ENCODE measurements at regions not wholly inside any gene's neighbourhood (a gene's known extent, or its start where the extent isn't known, plus 50 kb on each side); places are given as distances from the start of the nearest gene placed in this dataset.

DNA sequence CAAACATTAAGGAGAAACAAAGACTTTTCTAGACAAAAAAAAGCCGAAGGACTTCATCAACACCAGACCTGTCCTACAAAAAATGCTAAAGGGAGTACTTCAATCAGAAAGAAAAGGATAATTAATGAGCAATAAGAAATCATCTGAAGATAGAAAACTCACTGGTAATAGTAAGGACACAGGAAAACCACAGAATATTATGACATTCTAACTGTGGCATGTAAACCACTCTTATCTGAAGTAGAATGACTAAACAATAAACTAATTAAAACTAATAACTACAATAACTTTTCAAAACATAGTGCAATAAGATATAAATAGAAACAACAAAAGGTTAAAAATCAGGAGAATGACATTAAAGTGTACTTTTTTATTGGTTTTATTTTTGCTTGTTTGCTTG lies 584.5 kb upstream of the CCDC54 start:
- no peak overlapping the region for H3K27ac ChIP-seq (ENCODE audit: insufficient read depth, low read length, poor library complexity, severe bottlenecking)
- Mint-ChIP-seq H3K4me3 (no peak overlapping the region), H3K9me3 (peaks cover 0 to 4% (median 0%) of the 10 kb centered on the region in 7 donors), H3K4me1 (peaks cover 0 to 2% (median 0%) of the 10 kb centered on the region in 4 donors), H3K27ac (no peak overlapping the region), H3K27me3 (no peaks in the 10 kb centered on the region), H3K36me3 (no peaks in the 10 kb centered on the region)
- no peaks in the 10 kb centered on the region for H3K27me3 ChIP-seq (ENCODE audit: control insufficient read depth, insufficient read depth, low read length)
- H3K9me3 ChIP-seq (ENCODE audit: control insufficient read depth in 2 of 2, low read length in 2 of 2), result peaks cover 0 to 2% of the 10 kb centered on the region in 2 experiments
- ATAC-seq (ENCODE audit: low read depth in 2 of 2) (no peak), DNase-seq (no peak)
- no peaks in the 10 kb centered on the region for H3K36me3 ChIP-seq (ENCODE audit: control insufficient read depth, insufficient read depth, low read length)
- no peak overlapping the region for H3K4me3 ChIP-seq (ENCODE audit: low read depth, low read length)
- no peaks in the 10 kb centered on the region for H3K4me1 ChIP-seq (ENCODE audit: control insufficient read depth, insufficient read depth, low read length, poor library complexity, severe bottlenecking)

GRCh38 chr3:106794442-106794841 lies 582.8 kb upstream of the CCDC54 start:
- Histone ChIP-seq H3K27ac (ENCODE audit: insufficient read depth, low read length, poor library complexity, severe bottlenecking) (no peak overlapping the region), H3K9me3 (ENCODE audit: control insufficient read depth in 2 of 2, low read length in 2 of 2) (peaks cover 0 to 2% of the 10 kb centered on the region in 2 experiments), H3K36me3 (ENCODE audit: control insufficient read depth, insufficient read depth, low read length) (no peaks in the 10 kb centered on the region), H3K4me3 (ENCODE audit: low read depth, low read length) (no peak overlapping the region), H3K27me3 (ENCODE audit: control insufficient read depth, insufficient read depth, low read length) (no peaks in the 10 kb centered on the region), H3K4me1 (ENCODE audit: control insufficient read depth, insufficient read depth, low read length, poor library complexity, severe bottlenecking) (no peaks in the 10 kb centered on the region)
- no peaks in the 10 kb centered on the region for H3K27me3 Mint-ChIP-seq
- no peak for ATAC-seq (ENCODE audit: low read depth in 2 of 2)
- peaks cover 0 to 2% (median 0%) of the 10 kb centered on the region in 4 donors for H3K4me1 Mint-ChIP-seq
- peaks cover 0 to 4% (median 1%) of the 10 kb centered on the region in 7 donors for H3K9me3 Mint-ChIP-seq
- DNase-seq, result no peak
- no peak overlapping the region for H3K27ac Mint-ChIP-seq
- H3K36me3 Mint-ChIP-seq, result no peaks in the 10 kb centered on the region
- H3K4me3 Mint-ChIP-seq, result no peak overlapping the region

DNA sequence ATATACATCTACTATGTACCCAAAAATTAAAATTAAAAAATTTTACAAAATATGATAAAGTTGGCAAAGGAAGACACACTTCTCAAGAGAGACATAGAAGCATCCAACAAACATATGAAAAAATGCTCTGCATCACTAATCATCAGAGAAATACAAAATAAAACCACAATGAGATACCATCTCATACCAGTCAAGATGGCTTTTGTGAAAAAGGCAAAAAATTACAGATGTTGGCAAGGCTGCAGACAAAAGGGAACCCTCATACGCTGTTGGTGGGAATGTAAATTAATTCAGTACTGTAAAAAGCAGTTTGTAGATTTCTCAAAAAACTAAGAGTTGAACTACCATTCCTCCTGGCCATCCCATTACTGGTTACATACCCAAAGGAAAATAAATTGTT lies 581.7 kb upstream of the CCDC54 start:
- no peak overlapping the region for H3K27ac Mint-ChIP-seq
- H3K9me3 ChIP-seq (ENCODE audit: control insufficient read depth in 2 of 2, low read length in 2 of 2), result peaks cover 0 to 2% of the 10 kb centered on the region in 2 experiments
- no peak for DNase-seq

GRCh38 chr3:106797461-106797860 lies 579.8 kb upstream of the CCDC54 start:
- Histone ChIP-seq H3K36me3 (ENCODE audit: control insufficient read depth, insufficient read depth, low read length) (no peaks in the 10 kb centered on the region), H3K4me1 (ENCODE audit: control insufficient read depth, insufficient read depth, low read length, poor library complexity, severe bottlenecking) (no peaks in the 10 kb centered on the region), H3K27ac (ENCODE audit: insufficient read depth, low read length, poor library complexity, severe bottlenecking) (no peak overlapping the region), H3K27me3 (ENCODE audit: control insufficient read depth, insufficient read depth, low read length) (no peaks in the 10 kb centered on the region), H3K4me3 (ENCODE audit: low read depth, low read length) (no peak overlapping the region), H3K9me3 (ENCODE audit: control insufficient read depth in 2 of 2, low read length in 2 of 2) (no peaks in the 10 kb centered on the region)
- no peak overlapping the region for H3K27ac Mint-ChIP-seq
- no peaks in the 10 kb centered on the region for H3K36me3 Mint-ChIP-seq
- ATAC-seq (ENCODE audit: low read depth in 2 of 2) (no peak), DNase-seq (no peak)
- H3K9me3 Mint-ChIP-seq, result peaks cover 0 to 4% (median 0%) of the 10 kb centered on the region in 7 donors
- H3K4me1 Mint-ChIP-seq, result no peaks in the 10 kb centered on the region
- H3K4me3 Mint-ChIP-seq, result no peak overlapping the region
- H3K27me3 Mint-ChIP-seq, result no peaks in the 10 kb centered on the region

More for the DNA sequence above, 581.7 kb upstream of the CCDC54 start:
- no peak for ATAC-seq (ENCODE audit: low read depth in 2 of 2)
- H3K4me3 ChIP-seq (ENCODE audit: low read depth, low read length), result no peak overlapping the region
- H3K36me3 ChIP-seq (ENCODE audit: control insufficient read depth, insufficient read depth, low read length), result no peaks in the 10 kb centered on the region
- peaks cover 0 to 2% (median 0%) of the 10 kb centered on the region in 4 donors for H3K4me1 Mint-ChIP-seq
- no peaks in the 10 kb centered on the region for H3K27me3 Mint-ChIP-seq
- H3K27me3 ChIP-seq (ENCODE audit: control insufficient read depth, insufficient read depth, low read length), result no peaks in the 10 kb centered on the region
- no peak overlapping the region for H3K4me3 Mint-ChIP-seq
- no peaks in the 10 kb centered on the region for H3K4me1 ChIP-seq (ENCODE audit: control insufficient read depth, insufficient read depth, low read length, poor library complexity, severe bottlenecking)
- H3K36me3 Mint-ChIP-seq, result no peaks in the 10 kb centered on the region
- no peak overlapping the region for H3K27ac ChIP-seq (ENCODE audit: insufficient read depth, low read length, poor library complexity, severe bottlenecking)
- peaks cover 0 to 4% (median 1%) of the 10 kb centered on the region in 7 donors for H3K9me3 Mint-ChIP-seq

DNA sequence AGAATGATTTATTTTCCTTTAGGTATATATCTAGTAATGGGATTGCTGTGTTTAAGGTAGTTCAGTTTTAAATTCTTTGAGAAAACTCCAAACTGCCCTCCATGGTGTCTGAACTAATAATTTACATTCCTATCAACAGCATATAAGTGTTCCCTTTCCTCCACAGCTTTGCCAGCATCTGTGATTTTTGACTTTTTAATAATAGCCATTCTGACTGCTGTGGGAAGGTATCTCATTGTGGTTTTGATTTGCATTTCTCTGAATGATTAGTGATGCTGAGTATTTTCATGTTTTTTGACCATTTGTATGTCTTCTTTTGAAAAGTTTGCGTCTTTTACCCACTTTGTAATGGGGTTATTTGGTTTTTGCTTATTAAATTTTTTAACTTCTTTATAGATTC lies 571.6 kb upstream of the CCDC54 start:
- H3K4me3 Mint-ChIP-seq, result no peak overlapping the region
- no peak for DNase-seq
- H3K4me1 ChIP-seq (ENCODE audit: control insufficient read depth, insufficient read depth, low read length, poor library complexity, severe bottlenecking), result no peaks in the 10 kb centered on the region
- ATAC-seq (ENCODE audit: low read depth in 2 of 2), result no peak
- H3K27me3 ChIP-seq (ENCODE audit: control insufficient read depth, insufficient read depth, low read length), result no peaks in the 10 kb centered on the region
- H3K9me3 ChIP-seq (ENCODE audit: control insufficient read depth in 2 of 2, low read length in 2 of 2), result no peaks in the 10 kb centered on the region
- H3K4me3 ChIP-seq (ENCODE audit: low read depth, low read length), result no peak overlapping the region
- H3K27ac Mint-ChIP-seq, result no peak overlapping the region
- H3K27ac ChIP-seq (ENCODE audit: insufficient read depth, low read length, poor library complexity, severe bottlenecking), result no peak overlapping the region
- no peaks in the 10 kb centered on the region for H3K4me1 Mint-ChIP-seq
- H3K36me3 ChIP-seq (ENCODE audit: control insufficient read depth, insufficient read depth, low read length), result no peaks in the 10 kb centered on the region
- H3K36me3 Mint-ChIP-seq, result no peaks in the 10 kb centered on the region
- H3K9me3 Mint-ChIP-seq, result peaks cover 0 to 1% (median 0%) of the 10 kb centered on the region in 7 donors
- no peaks in the 10 kb centered on the region for H3K27me3 Mint-ChIP-seq

DNA sequence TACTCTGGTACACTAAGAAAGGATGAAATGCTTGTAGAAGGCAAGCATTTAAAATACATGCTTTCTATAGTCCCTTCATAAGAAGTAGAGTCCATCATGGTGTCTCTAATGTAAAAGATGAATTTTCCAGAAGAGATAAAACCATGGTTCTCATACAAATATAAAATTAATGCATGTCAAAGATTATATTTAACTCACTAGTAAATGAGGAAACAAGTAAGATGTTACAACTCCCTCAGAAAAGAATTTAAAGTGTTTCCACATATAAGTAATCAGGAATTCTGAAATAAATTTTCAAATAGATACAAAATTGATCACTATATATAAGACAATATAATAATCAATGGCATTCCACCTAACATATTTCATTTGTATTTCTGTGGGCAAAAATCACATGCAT lies 570.3 kb upstream of the CCDC54 start:
- H3K27me3 Mint-ChIP-seq, result no peaks in the 10 kb centered on the region
- Histone ChIP-seq H3K27ac (ENCODE audit: insufficient read depth, low read length, poor library complexity, severe bottlenecking) (no peak overlapping the region), H3K36me3 (ENCODE audit: control insufficient read depth, insufficient read depth, low read length) (no peaks in the 10 kb centered on the region), H3K4me3 (ENCODE audit: low read depth, low read length) (no peak overlapping the region), H3K27me3 (ENCODE audit: control insufficient read depth, insufficient read depth, low read length) (no peaks in the 10 kb centered on the region), H3K9me3 (ENCODE audit: control insufficient read depth in 2 of 2, low read length in 2 of 2) (no peaks in the 10 kb centered on the region), H3K4me1 (ENCODE audit: control insufficient read depth, insufficient read depth, low read length, poor library complexity, severe bottlenecking) (no peaks in the 10 kb centered on the region)
- no peak overlapping the region for H3K4me3 Mint-ChIP-seq
- H3K36me3 Mint-ChIP-seq, result no peaks in the 10 kb centered on the region
- H3K9me3 Mint-ChIP-seq, result peaks cover 0 to 1% (median 0%) of the 10 kb centered on the region in 7 donors
- no peak overlapping the region for H3K27ac Mint-ChIP-seq
- DNase-seq (no peak), ATAC-seq (ENCODE audit: low read depth in 2 of 2) (no peak)
- H3K4me1 Mint-ChIP-seq, result no peaks in the 10 kb centered on the region

DNA sequence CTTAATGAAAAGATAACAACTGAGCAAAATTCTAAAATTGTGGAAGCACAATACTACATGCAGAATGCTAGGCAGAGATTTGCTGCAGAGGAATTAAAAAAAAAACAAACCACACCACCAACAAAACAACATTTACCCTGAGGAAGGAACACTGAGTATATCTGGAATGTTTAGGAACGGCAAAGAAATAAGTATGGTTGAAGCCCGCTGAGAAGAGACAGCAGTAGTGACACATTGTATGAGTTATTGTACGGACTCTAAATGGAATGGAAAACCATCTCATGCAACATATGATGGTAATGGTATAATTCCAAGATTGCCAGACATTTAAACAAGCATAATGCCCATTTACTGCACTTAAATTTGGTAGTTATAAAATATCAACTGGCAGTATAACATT lies 568.2 kb upstream of the CCDC54 start:
- Mint-ChIP-seq H3K9me3 (peaks cover 0 to 1% (median 0%) of the 10 kb centered on the region in 7 donors), H3K27ac (no peak overlapping the region), H3K27me3 (no peaks in the 10 kb centered on the region), H3K4me1 (no peaks in the 10 kb centered on the region), H3K36me3 (no peaks in the 10 kb centered on the region), H3K4me3 (no peak overlapping the region)
- Histone ChIP-seq H3K9me3 (ENCODE audit: control insufficient read depth in 2 of 2, low read length in 2 of 2) (no peaks in the 10 kb centered on the region), H3K36me3 (ENCODE audit: control insufficient read depth, insufficient read depth, low read length) (no peaks in the 10 kb centered on the region), H3K4me1 (ENCODE audit: control insufficient read depth, insufficient read depth, low read length, poor library complexity, severe bottlenecking) (no peaks in the 10 kb centered on the region), H3K4me3 (ENCODE audit: low read depth, low read length) (no peak overlapping the region), H3K27me3 (ENCODE audit: control insufficient read depth, insufficient read depth, low read length) (no peaks in the 10 kb centered on the region), H3K27ac (ENCODE audit: insufficient read depth, low read length, poor library complexity, severe bottlenecking) (no peak overlapping the region)
- DNase-seq (no peak), ATAC-seq (ENCODE audit: low read depth in 2 of 2) (no peak)

GRCh38 chr3:106809623-106810299 lies 567.5 kb upstream of the CCDC54 start:
- no peak for ATAC-seq (ENCODE audit: low read depth in 2 of 2)
- H3K4me3 Mint-ChIP-seq, result no peak overlapping the region
- H3K27me3 ChIP-seq (ENCODE audit: control insufficient read depth, insufficient read depth, low read length), result no peaks in the 10 kb centered on the region
- H3K36me3 ChIP-seq (ENCODE audit: control insufficient read depth, insufficient read depth, low read length), result no peaks in the 10 kb centered on the region
- no peaks in the 10 kb centered on the region for H3K27me3 Mint-ChIP-seq
- no peaks in the 10 kb centered on the region for H3K4me1 ChIP-seq (ENCODE audit: control insufficient read depth, insufficient read depth, low read length, poor library complexity, severe bottlenecking)
- H3K9me3 Mint-ChIP-seq, result peaks cover 0 to 1% (median 0%) of the 10 kb centered on the region in 7 donors
- no peaks in the 10 kb centered on the region for H3K9me3 ChIP-seq (ENCODE audit: control insufficient read depth in 2 of 2, low read length in 2 of 2)
- H3K4me3 ChIP-seq (ENCODE audit: low read depth, low read length), result no peak overlapping the region
- no peak overlapping the region for H3K27ac Mint-ChIP-seq
- DNase-seq, result no peak
- no peaks in the 10 kb centered on the region for H3K36me3 Mint-ChIP-seq
- no peaks in the 10 kb centered on the region for H3K4me1 Mint-ChIP-seq
- no peak overlapping the region for H3K27ac ChIP-seq (ENCODE audit: insufficient read depth, low read length, poor library complexity, severe bottlenecking)
